ENCODE measurements at regions not wholly inside any gene's neighbourhood (a gene's known extent, or its start where the extent isn't known, plus 50 kb on each side); places are given as distances from the start of the nearest gene placed in this dataset.

- Histone ChIP-seq H3K4me3 (ENCODE audit: low read length) (no peak overlapping the region), H3K36me3 (ENCODE audit: control insufficient read depth, low read length) (no peaks in the 10 kb centered on the region), H3K4me2 (ENCODE audit: low read length) (no peak overlapping the region), H3K9me3 (ENCODE audit: control insufficient read depth, insufficient read depth, low read length) (no peaks in the 10 kb centered on the region), H3K27me3 (ENCODE audit: control insufficient read depth, low read length) (no peaks in the 10 kb centered on the region), H3F3A (ENCODE audit: control insufficient read depth, insufficient read depth) (no peaks in the 10 kb centered on the region), H3K9me2 (replicated peaks; ENCODE audit: control insufficient read depth, low read length) (no peaks in the 10 kb centered on the region), H3K27ac (ENCODE audit: low read depth, low read length) (no peak overlapping the region), H3K79me2 (ENCODE audit: control insufficient read depth, low read length) (no peaks in the 10 kb centered on the region), H3K4me1 (ENCODE audit: control insufficient read depth, low read length) (peaks cover 10% of the 10 kb centered on the region), H4K20me1 (ENCODE audit: control insufficient read depth, insufficient read depth, low read depth, low read length) (no peaks in the 10 kb centered on the region)
- TF ChIP-seq CTCF (IDR thresholded peaks at IDR 0.05; ENCODE audit: low read depth, low read length, poor library complexity, severe bottlenecking) (no peak), EZH2phosphoT487 (IDR thresholded peaks at IDR 0.05; ENCODE audit: borderline replicate concordance, low read length) (no peak)
Observed at GRCh38 chr14:94969766-94970165, 187.6 kb downstream of the DICER1 start.

GRCh38 chr14:94966868-94967267, 190.5 kb downstream of the DICER1 start:
- Histone ChIP-seq H3K27me3 (ENCODE audit: control insufficient read depth, low read length) (no peaks in the 10 kb centered on the region; the same call in 1 of the 2 replicates), H3K4me1 (ENCODE audit: control insufficient read depth, low read length) (no peaks in the 10 kb centered on the region), H3K36me3 (ENCODE audit: control insufficient read depth, low read length) (no peaks in the 10 kb centered on the region), H3K4me3 (ENCODE audit: low read length) (no peak overlapping the region), H3K79me2 (ENCODE audit: control insufficient read depth, low read length) (no peaks in the 10 kb centered on the region), H3K27ac (ENCODE audit: low read depth, low read length) (no peak overlapping the region), H3K9me3 (ENCODE audit: control insufficient read depth, insufficient read depth, low read length) (no peaks in the 10 kb centered on the region), H4K20me1 (ENCODE audit: control insufficient read depth, insufficient read depth, low read depth, low read length) (no peaks in the 10 kb centered on the region), H3K9me2 (replicated peaks; ENCODE audit: control insufficient read depth, low read length) (no peaks in the 10 kb centered on the region), H3F3A (ENCODE audit: control insufficient read depth, insufficient read depth) (no peaks in the 10 kb centered on the region), H3K4me2 (ENCODE audit: low read length) (no peak overlapping the region)
- TF ChIP-seq EZH2phosphoT487 (IDR thresholded peaks at IDR 0.05; ENCODE audit: borderline replicate concordance, low read length) (no peak), CTCF (IDR thresholded peaks at IDR 0.05; ENCODE audit: low read depth, low read length, poor library complexity, severe bottlenecking) (no peak)

- Histone ChIP-seq H3K79me2 (ENCODE audit: control insufficient read depth, low read length) (no peaks in the 10 kb centered on the region), H3K27ac (ENCODE audit: low read depth, low read length) (no peak overlapping the region), H3K36me3 (ENCODE audit: control insufficient read depth, low read length) (no peaks in the 10 kb centered on the region), H3K4me1 (ENCODE audit: control insufficient read depth, low read length) (no peaks in the 10 kb centered on the region), H3K9me3 (ENCODE audit: control insufficient read depth, insufficient read depth, low read length) (no peaks in the 10 kb centered on the region), H3F3A (ENCODE audit: control insufficient read depth, insufficient read depth) (no peaks in the 10 kb centered on the region), H3K4me3 (ENCODE audit: low read length) (no peak overlapping the region), H3K27me3 (ENCODE audit: control insufficient read depth, low read length) (no peaks in the 10 kb centered on the region; the same call in 1 of the 2 replicates), H3K4me2 (ENCODE audit: low read length) (no peak overlapping the region), H4K20me1 (ENCODE audit: control insufficient read depth, insufficient read depth, low read depth, low read length) (no peaks in the 10 kb centered on the region), H3K9me2 (replicated peaks; ENCODE audit: control insufficient read depth, low read length) (no peaks in the 10 kb centered on the region)
- TF ChIP-seq EZH2phosphoT487 (IDR thresholded peaks at IDR 0.05; ENCODE audit: borderline replicate concordance, low read length): no peak
Observed at GRCh38 chr14:94966344-94966743, 191.0 kb downstream of the DICER1 start.

GRCh38 chr14:94965551-94966313, 191.6 kb downstream of the DICER1 start:
- peaks cover 1% of the 10 kb centered on the region; the same call in 1 of the 2 replicates for H3K27me3 ChIP-seq (ENCODE audit: control insufficient read depth, low read length)
- H3K4me3 ChIP-seq (ENCODE audit: low read length): no peak overlapping the region
- TF ChIP-seq CTCF (IDR thresholded peaks at IDR 0.05; ENCODE audit: low read depth, low read length, poor library complexity, severe bottlenecking): no peak
- no peak for TF ChIP-seq EZH2phosphoT487 (IDR thresholded peaks at IDR 0.05; ENCODE audit: borderline replicate concordance, low read length)
- H3K4me1 ChIP-seq (ENCODE audit: control insufficient read depth, low read length): no peaks in the 10 kb centered on the region
- H3K27ac ChIP-seq (ENCODE audit: low read depth, low read length): no peak overlapping the region
- H4K20me1 ChIP-seq (ENCODE audit: control insufficient read depth, insufficient read depth, low read depth, low read length): no peaks in the 10 kb centered on the region
- H3K4me2 ChIP-seq (ENCODE audit: low read length): no peak overlapping the region
- H3K9me3 ChIP-seq (ENCODE audit: control insufficient read depth, insufficient read depth, low read length): no peaks in the 10 kb centered on the region
- no peaks in the 10 kb centered on the region for H3K79me2 ChIP-seq (ENCODE audit: control insufficient read depth, low read length)
- no peaks in the 10 kb centered on the region for H3K9me2 ChIP-seq (replicated peaks; ENCODE audit: control insufficient read depth, low read length)
- no peaks in the 10 kb centered on the region for H3K36me3 ChIP-seq (ENCODE audit: control insufficient read depth, low read length)
- H3F3A ChIP-seq (ENCODE audit: control insufficient read depth, insufficient read depth): no peaks in the 10 kb centered on the region

All from DOHH2 (cell line).